CD4-positive, CD25-positive, alpha-beta regulatory T cell (primary cell): ENCODE measurements at regions not wholly inside any gene's neighbourhood (a gene's known extent, or its start where the extent isn't known, plus 50 kb on each side); places are given as distances from the start of the nearest gene placed in this dataset.
"Not testable (repeated sequence)": the region's sequence is repeated elsewhere in the genome, so short reads cannot be mapped to it uniquely, and the experiment has no call there.

Experiments
- ATAC-seq, 2 donors: fragments of 150-1000 bp; cut with Tn5 transposase; one replicate each; pipeline ENCODE4 v1.10.0; 2021; ENCODE audit warnings: low read depth in 2 of 2, moderate number of reproducible peaks in 2 of 2, moderate library complexity in 1 of 2
- DNase-seq, 3 donors: peaks; one replicate each; pipeline versions ENCODE4 v3.0.0 to v3.0.0-alpha.2; 2012 to 2022; ENCODE audit warnings: mixed read lengths in 1 of 3
- H3K27ac ChIP-seq: one replicate; pipeline ENCODE4 v1.7.0; 2013; ENCODE audit warnings: mild to moderate bottlenecking, low read length; ENCODE audit not compliant: insufficient read depth, poor library complexity, severe bottlenecking
- H3K27me3 ChIP-seq: one replicate; pipeline ENCODE4 v1.7.0; 2013; ENCODE audit warnings: low read length; ENCODE audit not compliant: control insufficient read depth, insufficient read depth
- H3K36me3 ChIP-seq: one replicate; pipeline ENCODE4 v1.7.0; 2013; ENCODE audit warnings: mild to moderate bottlenecking, low read length, moderate library complexity; ENCODE audit not compliant: control insufficient read depth, insufficient read depth
- H3K4me1 ChIP-seq: 2 replicates; pipeline ENCODE4 v1.7.0; 2013; ENCODE audit warnings: mild to moderate bottlenecking, low read length; ENCODE audit not compliant: insufficient read depth, control insufficient read depth, poor library complexity, severe bottlenecking
- H3K4me3 ChIP-seq: one replicate; pipeline ENCODE4 v1.7.0; 2013; ENCODE audit warnings: low read depth, mild to moderate bottlenecking, low read length, moderate library complexity
- H3K9me3 ChIP-seq, 2 experiments: 1 replicate in 1 of 2; 2 replicates in 1 of 2; pipeline ENCODE4 v1.7.0; 2013; ENCODE audit warnings: low read length in 2 of 2, mild to moderate bottlenecking in 1 of 2, moderate library complexity in 1 of 2; ENCODE audit not compliant: control insufficient read depth in 2 of 2
- H3K27ac Mint-ChIP-seq, 3 donors: one replicate each; pipeline ENCODE4 v1.8.0; 2020 to 2022; ENCODE audit warnings: mild to moderate bottlenecking in 3 of 3, mixed read lengths in 3 of 3, moderate library complexity in 2 of 3
- H3K27me3 Mint-ChIP-seq: one replicate; pipeline ENCODE4 v1.8.0; 2022; ENCODE audit warnings: mild to moderate bottlenecking, mixed read lengths
- H3K36me3 Mint-ChIP-seq: one replicate; pipeline ENCODE4 v1.8.0; 2020; ENCODE audit warnings: mixed read lengths
- H3K4me1 Mint-ChIP-seq, 4 donors: one replicate each; pipeline ENCODE4 v1.8.0; 2020 to 2022; ENCODE audit warnings: mixed read lengths in 4 of 4, mild to moderate bottlenecking in 1 of 4
- H3K4me3 Mint-ChIP-seq, 4 donors: one replicate each; pipeline ENCODE4 v1.8.0; 2020 to 2022; ENCODE audit warnings: mild to moderate bottlenecking in 4 of 4, mixed read lengths in 4 of 4, moderate library complexity in 3 of 4
- H3K9me3 Mint-ChIP-seq, 7 donors: one replicate each; pipeline ENCODE4 v1.8.0; 2020 to 2022; ENCODE audit warnings: mixed read lengths in 7 of 7, mild to moderate bottlenecking in 3 of 7, moderate library complexity in 2 of 7

- not testable (repeated sequence) for H3K4me1 ChIP-seq, H3K4me1 Mint-ChIP-seq, DNase-seq, ATAC-seq, H3K36me3 ChIP-seq, H3K4me3 ChIP-seq, H3K27me3 ChIP-seq, H3K4me3 Mint-ChIP-seq, H3K27ac Mint-ChIP-seq, H3K9me3 ChIP-seq, H3K27ac ChIP-seq, H3K36me3 Mint-ChIP-seq, H3K27me3 Mint-ChIP-seq, H3K9me3 Mint-ChIP-seq
These were observed 239.3 kb upstream of the SGCG start for GRCh38 chr13:22941495-22941894.

GRCh38 chr13:22942831-22943230, 237.9 kb upstream of the SGCG start:
- H3K27ac ChIP-seq, H3K4me3 ChIP-seq, H3K27me3 Mint-ChIP-seq, H3K27me3 ChIP-seq, H3K4me1 Mint-ChIP-seq, H3K9me3 Mint-ChIP-seq, H3K36me3 ChIP-seq, H3K4me1 ChIP-seq, H3K9me3 ChIP-seq, H3K4me3 Mint-ChIP-seq, H3K27ac Mint-ChIP-seq, H3K36me3 Mint-ChIP-seq, ATAC-seq, DNase-seq: not testable (repeated sequence)

GRCh38 chr13:22944378-22944777, 236.4 kb upstream of the SGCG start:
- H3K4me1 Mint-ChIP-seq: no peaks in the 10 kb centered on the region
- Histone ChIP-seq H3K4me1 (no peaks in the 10 kb centered on the region), H3K27me3 (no peaks in the 10 kb centered on the region), H3K9me3 (no peaks in the 10 kb centered on the region), H3K4me3 (no peak overlapping the region), H3K27ac (no peak overlapping the region), H3K36me3 (no peaks in the 10 kb centered on the region)
- H3K9me3 Mint-ChIP-seq: peaks cover 0 to 7% (median 0%) of the 10 kb centered on the region in 7 donors
- ATAC-seq: no peak
- peak overlapping the region in 1 of 4 donors; percentile 43 for H3K4me3 Mint-ChIP-seq
- H3K36me3 Mint-ChIP-seq: no peaks in the 10 kb centered on the region
- H3K27me3 Mint-ChIP-seq: no peaks in the 10 kb centered on the region
- H3K27ac Mint-ChIP-seq: no peak overlapping the region
- DNase-seq: no peak

DNA sequence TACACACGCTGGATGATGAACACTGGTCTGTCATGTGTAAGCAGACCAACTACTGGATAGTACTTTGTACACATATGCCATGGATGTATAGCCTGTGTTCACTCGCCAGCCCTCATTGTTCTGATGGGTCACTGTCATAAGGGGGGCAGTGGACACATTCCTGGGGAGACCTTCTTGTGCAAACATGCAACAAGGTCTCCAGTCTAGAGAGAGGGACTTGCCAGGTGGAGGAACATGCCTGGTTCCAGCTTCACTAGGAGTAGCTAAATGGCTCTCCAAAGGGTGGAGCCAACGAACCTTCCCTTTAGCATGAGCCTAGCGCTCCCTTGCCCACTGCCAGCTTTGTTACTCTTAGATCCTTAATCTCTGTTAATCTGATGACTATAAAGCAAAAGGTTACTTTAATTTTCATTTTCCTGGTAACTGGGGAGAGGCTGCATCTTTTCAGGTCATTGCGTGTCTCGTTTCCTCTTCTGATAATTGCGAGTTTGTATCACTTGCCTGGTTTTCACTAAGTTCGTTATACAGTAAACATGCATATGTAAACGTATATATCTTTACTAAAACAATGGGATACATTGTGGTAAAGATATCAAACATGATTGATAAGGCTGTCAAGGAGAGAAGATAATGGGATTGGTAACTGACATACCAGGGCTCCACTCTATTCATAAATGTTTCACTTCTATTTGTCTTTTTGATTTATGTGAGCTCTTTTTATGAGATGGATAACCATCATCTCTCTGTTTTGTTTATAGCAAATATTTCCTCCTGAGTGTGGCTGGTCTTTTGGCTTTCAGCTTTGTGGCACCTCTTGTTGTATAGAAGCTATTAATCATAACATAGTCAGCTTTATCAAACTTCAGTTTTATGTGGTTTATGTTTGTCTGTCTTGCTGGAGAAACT, 235.2 kb upstream of the SGCG start:
- Histone ChIP-seq H3K4me1 (no peaks in the 10 kb centered on the region), H3K27ac (no peak overlapping the region), H3K9me3 (no peaks in the 10 kb centered on the region), H3K27me3 (no peaks in the 10 kb centered on the region), H3K36me3 (no peaks in the 10 kb centered on the region), H3K4me3 (no peak overlapping the region)
- DNase-seq: no peak
- Mint-ChIP-seq H3K4me3 (no peak overlapping the region), H3K4me1 (no peaks in the 10 kb centered on the region), H3K36me3 (no peaks in the 10 kb centered on the region), H3K9me3 (peaks cover 0 to 7% (median 2%) of the 10 kb centered on the region in 7 donors), H3K27ac (no peak overlapping the region), H3K27me3 (no peaks in the 10 kb centered on the region)
- no peak for ATAC-seq

GRCh38 chr13:22948421-22948820, 232.4 kb upstream of the SGCG start:
- H3K9me3 Mint-ChIP-seq: peaks cover 2 to 9% (median 4%) of the 10 kb centered on the region in 7 donors
- H3K9me3 ChIP-seq: no peaks in the 10 kb centered on the region
- H3K27ac ChIP-seq: no peak overlapping the region
- H3K4me3 Mint-ChIP-seq: no peak overlapping the region
- H3K36me3 Mint-ChIP-seq: no peaks in the 10 kb centered on the region
- H3K27me3 ChIP-seq: no peaks in the 10 kb centered on the region
- no peak for ATAC-seq
- DNase-seq: no peak
- no peak overlapping the region for H3K27ac Mint-ChIP-seq
- no peaks in the 10 kb centered on the region for H3K27me3 Mint-ChIP-seq
- H3K4me1 ChIP-seq: no peaks in the 10 kb centered on the region
- no peak overlapping the region for H3K4me3 ChIP-seq
- H3K4me1 Mint-ChIP-seq: no peaks in the 10 kb centered on the region
- no peaks in the 10 kb centered on the region for H3K36me3 ChIP-seq

- H3K27me3 ChIP-seq, H3K4me1 Mint-ChIP-seq, H3K9me3 Mint-ChIP-seq, H3K4me1 ChIP-seq, H3K27me3 Mint-ChIP-seq, H3K36me3 Mint-ChIP-seq, H3K4me3 Mint-ChIP-seq, ATAC-seq, H3K27ac ChIP-seq, H3K27ac Mint-ChIP-seq, H3K36me3 ChIP-seq, H3K9me3 ChIP-seq, DNase-seq, H3K4me3 ChIP-seq: not testable (repeated sequence)
These were observed 228.8 kb upstream of the SGCG start for GRCh38 chr13:22952018-22952417.

DNA sequence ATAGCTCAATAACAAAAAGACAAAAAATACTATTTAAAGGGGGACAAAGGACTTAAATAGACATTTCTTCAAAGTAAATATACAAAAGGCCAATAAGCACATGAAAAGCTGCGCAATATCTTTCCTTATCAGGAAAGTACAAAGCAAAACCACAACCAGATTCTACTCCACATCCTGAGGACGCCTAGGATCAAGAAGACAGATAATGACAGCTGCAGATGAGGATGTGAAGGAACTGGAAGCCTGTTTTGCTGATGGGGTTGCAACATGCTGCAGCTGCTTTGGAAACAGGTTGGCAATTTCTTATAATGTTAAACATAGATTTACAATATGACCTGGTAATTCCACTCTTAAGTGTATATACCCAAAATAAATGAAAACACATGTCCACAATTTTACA, 225.6 kb upstream of the SGCG start:
- H3K36me3 ChIP-seq, H3K9me3 ChIP-seq, H3K27me3 Mint-ChIP-seq, H3K27me3 ChIP-seq, H3K27ac Mint-ChIP-seq, H3K36me3 Mint-ChIP-seq, DNase-seq, ATAC-seq, H3K4me3 ChIP-seq, H3K9me3 Mint-ChIP-seq, H3K4me1 ChIP-seq, H3K4me1 Mint-ChIP-seq, H3K4me3 Mint-ChIP-seq, H3K27ac ChIP-seq: not testable (repeated sequence)

GRCh38 chr13:22956456-22957115, 224.2 kb upstream of the SGCG start:
- DNase-seq, H3K4me3 Mint-ChIP-seq, H3K36me3 Mint-ChIP-seq, H3K27ac ChIP-seq, H3K27ac Mint-ChIP-seq, H3K9me3 ChIP-seq, H3K9me3 Mint-ChIP-seq, H3K27me3 ChIP-seq, H3K4me3 ChIP-seq, H3K36me3 ChIP-seq, H3K4me1 Mint-ChIP-seq, H3K27me3 Mint-ChIP-seq, H3K4me1 ChIP-seq, ATAC-seq: not testable (repeated sequence)
